ENCODE measurements at regions not wholly inside any gene's neighbourhood (a gene's known extent, or its start where the extent isn't known, plus 50 kb on each side); places are given as distances from the start of the nearest gene placed in this dataset.
"Not testable (repeated sequence)": the region's sequence is repeated elsewhere in the genome, so short reads cannot be mapped to it uniquely, and the experiment has no call there.

DNA sequence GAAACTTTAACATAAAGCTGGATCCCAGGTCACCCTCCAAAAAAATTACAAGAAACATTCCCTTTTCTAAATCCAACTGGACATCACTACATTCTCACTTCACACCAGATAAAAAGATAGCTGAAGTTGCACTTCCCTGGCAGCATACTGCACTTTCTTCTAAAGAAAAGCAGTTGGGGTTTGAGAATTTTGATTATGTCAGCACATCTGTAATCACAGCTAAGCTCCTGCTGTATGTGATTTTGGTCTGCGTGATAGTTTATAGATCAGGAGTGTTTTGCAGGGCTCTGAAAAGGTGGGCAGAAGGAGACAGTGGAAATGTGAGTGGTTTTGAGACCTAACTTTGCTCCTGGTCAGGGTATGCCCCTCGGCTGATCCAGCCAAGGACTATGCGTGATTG, 199.1 kb upstream of the AKR1E2 start:
- no peak for TF ChIP-seq POLR2A (IDR thresholded peaks at IDR 0.05; ENCODE audit: low read depth, low read length)
- DNase-seq (ENCODE audit: insufficient read length) (no peak), FAIRE-seq (no peak)

DNA sequence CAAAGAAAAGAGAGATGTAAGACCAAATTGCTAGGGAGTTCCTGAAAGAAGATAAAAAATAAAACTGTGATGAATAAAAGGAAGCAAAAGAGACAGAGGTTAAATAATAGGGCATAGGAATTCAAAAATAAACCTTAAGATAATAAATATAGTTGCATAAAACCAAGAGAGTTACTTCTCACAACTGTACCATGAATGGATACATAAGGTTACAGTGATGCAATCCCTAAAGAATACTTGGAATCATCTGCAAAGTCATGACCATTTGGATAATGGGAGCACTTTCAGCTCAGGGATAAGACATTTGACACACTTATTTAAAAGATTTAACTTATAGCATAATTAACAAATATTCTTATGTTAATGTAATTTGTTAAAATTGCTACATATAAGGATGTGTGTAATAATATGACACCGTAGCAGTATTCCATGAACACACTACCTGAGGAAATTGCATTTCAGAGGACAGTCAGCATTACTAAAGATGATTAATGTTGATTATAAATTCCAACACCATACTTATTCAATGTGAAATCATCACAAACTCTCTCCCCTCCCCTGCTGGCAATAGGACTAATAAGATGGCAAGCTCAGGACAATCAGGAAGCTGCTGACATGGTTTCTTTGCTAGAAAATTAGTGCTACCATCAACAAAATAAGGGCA, 202.1 kb upstream of the AKR1E2 start:
- TF ChIP-seq TAF1 (IDR thresholded peaks at IDR 0.05; ENCODE audit: borderline replicate concordance, low read depth, low read length) (no peak), POLR2A (IDR thresholded peaks at IDR 0.05; ENCODE audit: low read depth, low read length) (no peak), POLR2AphosphoS5 (IDR thresholded peaks at IDR 0.05; ENCODE audit: low read depth, low read length) (no peak)
- FAIRE-seq: no peak
- DNase-seq (ENCODE audit: insufficient read length): no peak

DNA sequence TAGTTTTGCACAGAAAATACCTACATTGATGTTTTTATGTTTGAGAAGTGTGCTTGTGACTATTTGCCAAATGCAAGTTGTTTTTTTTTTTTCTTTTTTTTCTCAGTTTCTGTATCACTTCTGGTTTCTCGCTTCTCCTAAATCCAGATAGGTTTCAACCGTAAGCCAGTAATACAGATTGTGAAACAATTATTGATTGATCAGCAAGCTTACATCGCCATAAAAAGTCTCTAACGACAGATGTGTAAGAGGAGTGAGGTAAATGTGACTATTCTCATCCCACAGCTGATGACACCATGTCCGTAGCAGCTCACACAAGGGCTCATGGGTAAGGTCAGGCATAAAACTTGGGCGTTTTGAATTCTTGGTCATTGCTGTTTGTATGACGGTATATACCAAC, 202.8 kb upstream of the AKR1E2 start:
- TF ChIP-seq POLR2A (IDR thresholded peaks at IDR 0.05; ENCODE audit: low read depth, low read length) (no peak), POLR2AphosphoS5 (IDR thresholded peaks at IDR 0.05; ENCODE audit: low read depth, low read length) (no peak), TAF1 (IDR thresholded peaks at IDR 0.05; ENCODE audit: borderline replicate concordance, low read depth, low read length) (no peak)
- DNase-seq (ENCODE audit: insufficient read length) (no peak), FAIRE-seq (peak; percentile 66)

DNA sequence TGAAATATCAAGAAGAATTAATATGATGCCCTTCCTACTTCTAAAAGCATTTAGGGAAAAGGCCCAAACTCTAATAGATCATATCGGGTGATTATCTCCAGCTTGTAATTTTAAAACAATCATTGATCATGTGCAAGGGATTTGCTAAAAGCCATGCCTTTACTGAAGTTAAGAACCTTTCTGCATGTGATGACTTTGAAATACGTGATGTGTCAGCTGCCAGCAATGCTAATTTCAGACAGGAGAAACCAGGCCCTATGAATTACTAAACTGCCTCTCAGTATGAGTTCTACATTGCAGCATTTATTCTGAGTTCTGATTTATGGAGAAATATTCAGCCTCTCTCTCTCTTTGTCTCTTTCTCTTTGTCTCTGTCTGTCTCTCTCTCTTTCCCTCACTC, 203.6 kb upstream of the AKR1E2 start:
- FAIRE-seq (no peak), DNase-seq (ENCODE audit: insufficient read length) (no peak)
- no peak for TF ChIP-seq POLR2A (IDR thresholded peaks at IDR 0.05; ENCODE audit: low read depth, low read length)
- TF ChIP-seq POLR2AphosphoS5 (IDR thresholded peaks at IDR 0.05; ENCODE audit: low read depth, low read length): no peak
- no peak for TF ChIP-seq TAF1 (IDR thresholded peaks at IDR 0.05; ENCODE audit: borderline replicate concordance, low read depth, low read length)

DNA sequence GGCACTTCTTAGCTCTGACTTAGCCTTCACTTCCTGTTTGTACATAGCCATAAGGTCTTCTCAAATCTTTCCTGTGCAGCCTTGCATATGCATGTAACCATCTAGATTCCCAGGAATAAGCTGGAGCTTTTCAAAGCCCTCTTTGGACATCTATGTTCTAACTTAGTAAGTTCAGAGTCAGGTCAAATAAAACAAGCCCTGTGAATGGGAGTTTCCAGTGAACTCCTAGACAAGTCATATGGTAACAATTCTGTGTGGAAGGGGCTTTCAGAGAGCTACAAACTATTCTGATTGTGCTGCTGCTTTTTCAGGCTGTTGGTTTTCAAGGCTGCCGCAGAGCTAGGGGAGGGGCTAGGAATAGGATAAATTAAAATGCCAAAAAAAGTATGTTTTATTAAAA, 208.4 kb upstream of the AKR1E2 start:
- DNase-seq (ENCODE audit: insufficient read length): no peak
- TF ChIP-seq TAF1 (IDR thresholded peaks at IDR 0.05; ENCODE audit: borderline replicate concordance, low read depth, low read length) (no peak), POLR2AphosphoS5 (IDR thresholded peaks at IDR 0.05; ENCODE audit: low read depth, low read length) (no peak), POLR2A (IDR thresholded peaks at IDR 0.05; ENCODE audit: low read depth, low read length) (no peak)
- no peak for FAIRE-seq

DNA sequence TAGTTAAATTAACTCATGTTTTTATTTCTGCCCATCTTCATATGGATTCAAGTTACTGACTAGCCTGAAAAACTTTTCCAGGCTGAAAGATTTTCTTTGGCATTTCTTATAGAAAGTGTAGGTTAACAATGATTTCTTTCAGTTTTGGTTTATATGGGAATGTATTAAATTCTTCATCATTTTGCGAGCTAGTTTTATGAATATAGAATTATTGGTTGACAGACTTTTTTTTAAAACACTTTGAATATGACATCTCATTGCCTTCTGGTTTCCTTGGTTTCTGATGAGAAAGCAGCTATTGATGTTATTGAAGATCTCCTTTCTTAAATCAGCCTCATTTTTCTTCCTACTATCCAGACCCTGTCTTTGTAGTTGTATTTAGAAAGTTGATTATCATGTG, 211.0 kb upstream of the AKR1E2 start:
- FAIRE-seq (no peak), DNase-seq (ENCODE audit: insufficient read length) (no peak)
- no peak for TF ChIP-seq TAF1 (IDR thresholded peaks at IDR 0.05; ENCODE audit: borderline replicate concordance, low read depth, low read length)
- TF ChIP-seq POLR2A (IDR thresholded peaks at IDR 0.05; ENCODE audit: low read depth, low read length): no peak

DNA sequence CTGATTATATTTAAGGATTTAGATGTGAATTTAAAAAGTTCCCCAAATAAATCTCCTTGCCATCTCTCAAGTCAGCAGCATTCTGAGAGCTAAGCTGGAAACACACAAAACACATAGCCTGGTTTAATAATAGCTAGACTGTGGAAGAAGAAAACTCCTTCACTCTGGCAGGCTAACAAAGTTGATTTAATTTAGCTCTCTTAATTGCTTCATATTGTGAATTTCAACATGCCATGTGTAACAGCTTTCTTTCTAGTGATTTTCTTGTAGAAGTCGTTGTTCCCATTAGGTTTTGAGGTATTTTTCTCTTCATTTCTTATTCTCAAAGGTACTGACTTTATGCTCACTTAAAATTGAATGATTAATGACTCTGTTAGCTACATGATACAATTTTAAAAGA, 216.8 kb upstream of the AKR1E2 start:
- FAIRE-seq (no peak), DNase-seq (ENCODE audit: insufficient read length) (no peak)
- no peak for TF ChIP-seq POLR2AphosphoS5 (IDR thresholded peaks at IDR 0.05; ENCODE audit: low read depth, low read length)

DNA sequence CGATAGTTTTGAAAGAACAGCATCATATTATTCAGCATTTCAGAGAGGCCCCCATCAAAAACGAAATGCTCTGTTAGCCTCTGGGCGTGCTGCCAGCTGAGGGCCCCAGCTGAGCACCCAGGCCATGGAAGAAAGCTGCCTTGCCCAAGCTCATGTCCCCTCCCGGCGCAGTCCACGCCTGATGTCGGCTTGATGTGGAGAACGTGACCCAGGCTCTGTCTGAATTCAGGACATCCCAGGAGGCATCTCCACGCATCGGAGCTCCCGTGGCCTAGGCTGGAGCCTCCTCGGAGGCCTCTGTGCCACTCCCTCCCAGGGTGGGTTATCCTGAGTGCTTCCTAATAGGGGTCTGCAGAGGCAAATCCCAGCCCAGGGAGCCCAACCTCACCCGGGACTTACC, 218.3 kb upstream of the AKR1E2 start:
- DNase-seq (ENCODE audit: insufficient read length): no peak
- no peak for FAIRE-seq
- TF ChIP-seq POLR2AphosphoS5 (IDR thresholded peaks at IDR 0.05; ENCODE audit: low read depth, low read length) (no peak), POLR2A (IDR thresholded peaks at IDR 0.05; ENCODE audit: low read depth, low read length) (no peak), TAF1 (IDR thresholded peaks at IDR 0.05; ENCODE audit: borderline replicate concordance, low read depth, low read length) (no peak)

DNA sequence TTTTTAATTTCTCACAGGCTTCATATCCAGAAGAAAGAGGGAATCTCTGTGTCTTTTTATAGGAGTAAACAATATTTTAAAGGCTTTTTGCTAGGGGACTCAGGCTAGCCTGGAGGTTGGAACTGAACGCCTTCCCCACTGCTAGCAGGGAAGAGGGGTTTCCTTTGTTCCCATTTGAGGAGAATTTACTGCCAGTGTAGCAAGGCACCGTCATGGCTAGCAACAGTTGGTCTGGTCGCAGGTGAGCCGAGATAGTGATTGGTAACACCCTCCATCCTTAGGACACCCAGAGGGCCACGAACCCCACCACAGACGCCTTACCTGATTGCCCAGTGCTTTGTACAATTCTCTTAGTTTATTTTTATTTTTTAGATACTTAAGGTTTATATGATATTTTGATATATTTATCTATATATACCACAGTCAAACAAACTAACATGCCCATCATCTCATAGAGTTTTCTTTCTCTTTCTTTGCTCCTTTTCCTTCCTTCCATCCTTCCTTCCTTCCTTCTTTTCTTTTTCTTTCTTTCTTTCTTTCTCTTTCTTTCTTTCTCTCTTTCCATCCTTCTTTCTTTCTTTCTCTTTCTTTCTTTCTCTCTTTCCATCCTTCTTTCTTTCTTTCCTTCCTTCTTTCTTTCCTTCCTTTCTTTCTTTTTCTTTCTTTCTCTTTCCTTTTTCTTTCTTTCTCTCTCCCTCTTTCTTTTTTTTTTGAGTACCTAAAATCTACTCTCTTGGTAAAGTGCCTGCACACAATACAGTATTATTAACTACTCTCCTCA, 219.0 kb upstream of the AKR1E2 start:
- DNase-seq (ENCODE audit: insufficient read length) (no peak), FAIRE-seq (no peak)
- TF ChIP-seq POLR2A (IDR thresholded peaks at IDR 0.05; ENCODE audit: low read depth, low read length): no peak
- no peak for TF ChIP-seq POLR2AphosphoS5 (IDR thresholded peaks at IDR 0.05; ENCODE audit: low read depth, low read length)
- no peak for TF ChIP-seq TAF1 (IDR thresholded peaks at IDR 0.05; ENCODE audit: borderline replicate concordance, low read depth, low read length)

DNA sequence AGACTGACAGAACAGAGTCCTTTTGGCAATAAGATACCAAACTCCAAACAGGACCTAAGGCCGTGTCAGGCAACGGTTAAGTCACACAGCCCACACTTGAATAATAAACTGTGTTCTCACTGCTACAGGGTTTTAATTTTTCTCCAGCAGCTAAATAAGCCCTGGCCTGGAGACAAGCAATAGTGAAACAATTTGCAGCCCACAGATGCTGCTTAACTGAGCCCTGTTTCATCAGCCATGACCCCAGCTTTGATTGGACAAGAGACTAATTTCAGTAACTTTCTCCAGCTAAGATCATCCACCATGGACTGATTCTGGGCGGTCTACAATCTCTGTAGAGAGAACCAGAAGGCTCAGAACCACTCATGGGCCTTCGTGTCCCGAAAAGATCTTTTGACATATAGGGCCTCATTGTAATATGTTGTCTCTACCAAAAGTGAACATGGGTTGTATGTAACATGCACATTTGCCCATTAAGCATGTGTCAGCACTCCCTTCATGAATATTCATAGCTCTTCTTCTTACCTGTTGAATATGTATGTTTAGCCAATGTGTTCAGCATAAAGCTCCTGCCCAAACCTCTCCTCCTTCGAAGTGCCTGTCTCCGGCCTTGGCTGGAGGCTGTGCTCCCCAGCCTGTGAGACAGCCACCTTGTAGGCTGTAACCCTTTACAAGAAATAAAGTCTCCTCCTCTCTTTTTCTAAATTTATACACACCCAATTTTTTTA, 223.1 kb upstream of the AKR1E2 start:
- TF ChIP-seq POLR2AphosphoS5 (IDR thresholded peaks at IDR 0.05; ENCODE audit: low read depth, low read length) (no peak), POLR2A (IDR thresholded peaks at IDR 0.05; ENCODE audit: low read depth, low read length) (no peak), TAF1 (IDR thresholded peaks at IDR 0.05; ENCODE audit: borderline replicate concordance, low read depth, low read length) (no peak)
- no peak for FAIRE-seq

DNA sequence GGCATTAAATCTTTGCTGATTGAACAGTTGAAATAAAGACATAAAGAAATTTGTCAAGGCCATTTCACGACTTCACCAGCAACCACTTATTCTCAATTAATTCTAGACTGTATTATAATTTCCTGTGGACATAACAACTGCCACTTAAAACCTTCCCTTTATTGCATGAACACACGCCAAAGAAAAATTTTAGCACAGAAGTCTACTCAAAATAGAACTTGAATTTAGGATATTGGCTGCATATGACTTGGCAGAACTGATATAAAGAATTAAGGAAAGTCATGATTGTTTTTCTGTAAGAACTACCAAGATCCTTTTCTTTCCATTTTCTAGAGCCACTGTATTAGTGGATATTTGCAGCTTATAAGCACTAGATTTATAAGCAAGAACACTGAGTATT, 226.5 kb upstream of the AKR1E2 start:
- no peak for TF ChIP-seq POLR2AphosphoS5 (IDR thresholded peaks at IDR 0.05; ENCODE audit: low read depth, low read length)
- FAIRE-seq (no peak), DNase-seq (ENCODE audit: insufficient read length) (no peak)

More for the DNA sequence above, 223.1 kb upstream of the AKR1E2 start:
- no peak for DNase-seq (ENCODE audit: insufficient read length)

DNA sequence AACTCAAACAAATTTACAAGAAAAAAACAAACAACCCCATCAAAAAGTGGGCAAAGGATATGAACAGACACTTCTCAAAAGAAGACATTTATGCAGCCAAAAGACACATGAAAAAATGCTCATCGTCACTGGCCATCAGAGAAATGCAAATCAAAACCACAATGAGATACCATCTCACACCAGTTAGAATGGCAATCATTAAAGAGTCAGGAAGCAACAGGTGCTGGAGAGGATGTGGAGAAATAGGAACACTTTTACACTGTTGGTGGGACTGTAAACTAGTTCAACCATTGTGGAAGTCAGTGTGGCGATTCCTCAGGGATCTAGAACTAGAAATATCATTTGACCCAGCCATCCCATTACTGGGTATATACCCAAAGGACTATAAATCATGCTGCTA, 228.1 kb upstream of the AKR1E2 start:
- DNase-seq (ENCODE audit: insufficient read length); FAIRE-seq: not testable (repeated sequence)

All from GM12892 (cell line).